SU-DHL-6 (cell line): ENCODE measurements at regions not wholly inside any gene's neighbourhood (a gene's known extent, or its start where the extent isn't known, plus 50 kb on each side); places are given as distances from the start of the nearest gene placed in this dataset.

ENCODE experiments used
- H2AFZ ChIP-seq: fragments of 200-600 bp; sonication (generic); 2 replicates; pipeline ENCODE4 v1.6.1; 2014; ENCODE audit warnings: low read depth, mild to moderate bottlenecking, moderate library complexity, mixed read lengths, antibody characterized with exemption, low read length; ENCODE audit not compliant: severe bottlenecking
- H3F3A ChIP-seq: fragments of 200-600 bp; shearing (Covaris generic); 2 replicates; pipeline ENCODE4 v1.6.0; 2016; ENCODE audit warnings: antibody characterized with exemption, mild to moderate bottlenecking; ENCODE audit not compliant: insufficient read depth
- H3K27ac ChIP-seq: fragments of 200-600 bp; sonication (generic); 2 replicates; pipeline ENCODE4 v1.5.1; 2016; ENCODE audit warnings: low read depth, mild to moderate bottlenecking, low read length, moderate library complexity, mixed read lengths
- H3K27me3 ChIP-seq: fragments of 200-600 bp; sonication (generic), shearing (Covaris generic); 2 replicates; pipeline ENCODE4 v1.6.0; 2014; ENCODE audit warnings: mild to moderate bottlenecking, low read length
- H3K36me3 ChIP-seq: fragments of 200-600 bp; sonication (generic); 2 replicates; pipeline ENCODE4 v1.6.1; 2014; ENCODE audit warnings: mild to moderate bottlenecking, low read length, mixed read lengths
- H3K4me2 ChIP-seq: fragments of 300-600, 200-600 bp; shearing (Covaris generic), sonication (generic); 2 replicates; pipeline ENCODE4 v1.6.0; 2014; ENCODE audit warnings: low read length, low read depth, mild to moderate bottlenecking; ENCODE audit not compliant: poor library complexity, severe bottlenecking
- H3K4me3 ChIP-seq: fragments of 200-600 bp; sonication (generic); 2 replicates; pipeline ENCODE4 v1.5.1; 2014; ENCODE audit warnings: antibody characterized with exemption, low read length, mild to moderate bottlenecking, mixed read lengths; ENCODE audit not compliant: insufficient read depth, poor library complexity, severe bottlenecking
- H3K79me2 ChIP-seq: fragments of 200-600 bp; sonication (generic); 2 replicates; pipeline ENCODE4 v1.6.1; 2014; ENCODE audit warnings: mild to moderate bottlenecking, low read length, moderate library complexity; ENCODE audit not compliant: insufficient read depth
- H3K9ac ChIP-seq: fragments of 200-600 bp; sonication (generic); 2 replicates; pipeline ENCODE4 v1.7.0; 2014; ENCODE audit warnings: mild to moderate bottlenecking, low read length
- H3K9me2 ChIP-seq: fragments of 200-600 bp; sonication (generic); replicated peaks from 2 replicates; pipeline ENCODE4 v1.6.1; 2014; ENCODE audit warnings: low read length; ENCODE audit not compliant: insufficient read depth
- H3K9me3 ChIP-seq: fragments of 200-600 bp; sonication (generic); 2 replicates; pipeline ENCODE4 v1.6.1; 2014; ENCODE audit warnings: low read length, mixed read lengths; ENCODE audit not compliant: insufficient read depth
- H4K20me1 ChIP-seq: fragments of 200-600 bp; sonication (generic); 2 replicates; pipeline ENCODE4 v1.6.1; 2014; ENCODE audit warnings: low read depth, mild to moderate bottlenecking, antibody characterized with exemption, low read length, moderate library complexity, mixed read lengths
- CTCF ChIP-seq: fragments of 200-600 bp; sonication (generic); IDR thresholded peaks from one replicate; pipeline ENCODE4 v1.5.1; 2017; ENCODE audit warnings: antibody characterized with exemption, mild to moderate bottlenecking, low read length, moderate library complexity; ENCODE audit not compliant: insufficient read depth, poor library complexity, severe bottlenecking
- EZH2phosphoT487 ChIP-seq: fragments of 200-600 bp; sonication (generic), shearing (Covaris generic); conservative IDR thresholded peaks from 2 replicates; pipeline ENCODE4 v1.6.1; 2018; ENCODE audit warnings: mild to moderate bottlenecking, antibody characterized with exemption, low read length, moderate library complexity, mixed read lengths

GRCh38 chr13:99103536-99103935 is 97.1 kb upstream of the UBAC2 start:
- Histone ChIP-seq H3K79me2 (no peaks in the 10 kb centered on the region), H3K27me3 (no peaks in the 10 kb centered on the region), H2AFZ (no peak overlapping the region), H3F3A (no peaks in the 10 kb centered on the region), H3K4me2 (no peak overlapping the region), H3K4me3 (no peak overlapping the region), H3K9me3 (no peaks in the 10 kb centered on the region), H4K20me1 (no peaks in the 10 kb centered on the region), H3K36me3 (no peaks in the 10 kb centered on the region), H3K9me2 (no peaks in the 10 kb centered on the region), H3K27ac (no peak overlapping the region), H3K9ac (no peak overlapping the region)
- TF ChIP-seq CTCF (no peak), EZH2phosphoT487 (no peak)

GRCh38 chr13:99104396-99104795 is 96.3 kb upstream of the UBAC2 start:
- Histone ChIP-seq H3K79me2 (no peaks in the 10 kb centered on the region), H2AFZ (no peak overlapping the region), H3K4me3 (no peak overlapping the region), H3K27ac (no peak overlapping the region), H3K9ac (no peak overlapping the region), H4K20me1 (no peaks in the 10 kb centered on the region), H3K9me3 (no peaks in the 10 kb centered on the region), H3K4me2 (no peak overlapping the region), H3F3A (no peaks in the 10 kb centered on the region), H3K27me3 (no peaks in the 10 kb centered on the region), H3K36me3 (no peaks in the 10 kb centered on the region), H3K9me2 (no peaks in the 10 kb centered on the region)
- no peak for TF ChIP-seq EZH2phosphoT487
- TF ChIP-seq CTCF = no peak

GRCh38 chr13:99105160-99105559 is 95.5 kb upstream of the UBAC2 start:
- Histone ChIP-seq H4K20me1 (no peaks in the 10 kb centered on the region), H3K4me2 (no peak overlapping the region), H3K27me3 (no peaks in the 10 kb centered on the region), H3K27ac (no peak overlapping the region), H3F3A (no peaks in the 10 kb centered on the region), H3K79me2 (no peaks in the 10 kb centered on the region), H2AFZ (no peak overlapping the region), H3K9me3 (no peaks in the 10 kb centered on the region), H3K9me2 (no peaks in the 10 kb centered on the region), H3K36me3 (no peaks in the 10 kb centered on the region), H3K4me3 (no peak overlapping the region), H3K9ac (no peak overlapping the region)
- TF ChIP-seq EZH2phosphoT487 = no peak
- TF ChIP-seq CTCF = no peak

GRCh38 chr13:99113351-99113750 is 87.3 kb upstream of the UBAC2 start:
- H3K9me3 ChIP-seq = no peaks in the 10 kb centered on the region
- H3K9ac ChIP-seq = no peak overlapping the region
- no peaks in the 10 kb centered on the region for H3K36me3 ChIP-seq
- no peaks in the 10 kb centered on the region for H4K20me1 ChIP-seq
- no peak overlapping the region for H3K27ac ChIP-seq
- no peaks in the 10 kb centered on the region for H3K9me2 ChIP-seq
- H3K27me3 ChIP-seq = no peaks in the 10 kb centered on the region
- no peak overlapping the region for H3K4me3 ChIP-seq
- no peak for TF ChIP-seq EZH2phosphoT487
- H3F3A ChIP-seq = no peaks in the 10 kb centered on the region
- H3K4me2 ChIP-seq = no peak overlapping the region
- H3K79me2 ChIP-seq = no peaks in the 10 kb centered on the region
- no peak overlapping the region for H2AFZ ChIP-seq
